Astrocyte (in vitro differentiated cells and primary cell): ENCODE measurements at regions not wholly inside any gene's neighbourhood (a gene's known extent, or its start where the extent isn't known, plus 50 kb on each side); places are given as distances from the start of the nearest gene placed in this dataset.

Experiments used
- DNase-seq: peaks from one replicate; pipeline ENCODE4 v3.0.0-alpha.2; 2010; ENCODE audit warnings: low read depth
- FAIRE-seq: peaks from 2 replicates; lab custom pipeline; 2011; peaks lifted over from hg19 to GRCh38; lab: Jason Lieb, UNC
- H2AFZ ChIP-seq: 2 replicates; pipeline ENCODE4 v1.6.0; 2012; ENCODE audit warnings: low read depth, low read length, inconsistent platforms
- H3K27ac ChIP-seq: 2 replicates; pipeline ENCODE4 v1.5.1; 2011; ENCODE audit warnings: low read depth, low read length, inconsistent platforms
- H3K27me3 ChIP-seq: 2 replicates; pipeline ENCODE4 v1.6.0; 2011; ENCODE audit warnings: low read length, inconsistent platforms; ENCODE audit not compliant: insufficient read depth
- H3K36me3 ChIP-seq: 2 replicates; pipeline ENCODE4 v1.5.1; 2011; ENCODE audit warnings: low read length, inconsistent platforms; ENCODE audit not compliant: insufficient read depth
- H3K4me1 ChIP-seq: 2 replicates; pipeline ENCODE4 v1.5.1; 2011; ENCODE audit warnings: low read length, inconsistent platforms; ENCODE audit not compliant: insufficient read depth
- H3K4me2 ChIP-seq: 2 replicates; pipeline ENCODE4 v1.6.0; 2012; ENCODE audit warnings: low read length, inconsistent platforms
- H3K4me3 ChIP-seq: 2 replicates; pipeline ENCODE4 v1.5.1; 2011; ENCODE audit warnings: low read depth, mild to moderate bottlenecking, low read length, inconsistent platforms; ENCODE audit not compliant: insufficient read depth
- H3K79me2 ChIP-seq: 2 replicates; pipeline ENCODE4 v1.6.0; 2012; ENCODE audit warnings: mild to moderate bottlenecking, low read length, inconsistent platforms; ENCODE audit not compliant: insufficient read depth
- H3K9ac ChIP-seq: 2 replicates; pipeline ENCODE4 v1.6.0; 2012; ENCODE audit warnings: mild to moderate bottlenecking, low read length, inconsistent platforms
- H3K9me3 ChIP-seq: 2 replicates; pipeline ENCODE4 v1.5.1; 2012; ENCODE audit warnings: low read depth, mild to moderate bottlenecking, low read length, inconsistent platforms; ENCODE audit not compliant: insufficient read depth
- H4K20me1 ChIP-seq: 2 replicates; pipeline ENCODE4 v1.6.0; 2012; ENCODE audit warnings: low read length, inconsistent platforms; ENCODE audit not compliant: insufficient read depth
- H3K27ac Mint-ChIP-seq: one replicate; pipeline ENCODE4 v1.8.0; 2021; ENCODE audit warnings: mild to moderate bottlenecking, mixed read lengths; ENCODE audit not compliant: unreplicated experiment
- H3K27me3 Mint-ChIP-seq: one replicate; pipeline ENCODE4 v1.8.0; 2021; ENCODE audit warnings: low read depth, mixed read lengths; ENCODE audit not compliant: unreplicated experiment
- H3K36me3 Mint-ChIP-seq: one replicate; pipeline ENCODE4 v1.8.0; 2021; ENCODE audit warnings: low read depth, mixed read lengths; ENCODE audit not compliant: unreplicated experiment
- H3K4me1 Mint-ChIP-seq: one replicate; pipeline ENCODE4 v1.8.0; 2021; ENCODE audit warnings: low read depth, mixed read lengths; ENCODE audit not compliant: unreplicated experiment
- H3K4me3 Mint-ChIP-seq: one replicate; pipeline ENCODE4 v1.8.0; 2021; ENCODE audit warnings: mild to moderate bottlenecking, moderate library complexity, mixed read lengths; ENCODE audit not compliant: unreplicated experiment
- H3K9me3 Mint-ChIP-seq: one replicate; pipeline ENCODE4 v1.8.0; 2021; ENCODE audit warnings: mild to moderate bottlenecking, mixed read lengths; ENCODE audit not compliant: unreplicated experiment
- EZH2 ChIP-seq: IDR thresholded peaks from 2 replicates; pipeline ENCODE4 v1.6.1; 2012; ENCODE audit warnings: mild to moderate bottlenecking, low read length, inconsistent platforms; ENCODE audit not compliant: insufficient read depth
- TF ChIP-seq, protein P1 (sequence below): IDR thresholded peaks from 2 replicates; pipeline ENCODE4 v1.5.1; 2011; ENCODE audit warnings: low read depth, mild to moderate bottlenecking, inconsistent platforms, low read length, moderate library complexity; ENCODE audit not compliant: insufficient read depth

- FAIRE-seq (no peak), DNase-seq (no peak)
- Histone ChIP-seq H3K27ac (no peak overlapping the region), H3K4me1 (no peaks in the 10 kb centered on the region), H3K27me3 (no peaks in the 10 kb centered on the region), H3K9me3 (no peaks in the 10 kb centered on the region), H2AFZ (no peak overlapping the region), H3K4me2 (no peak overlapping the region), H4K20me1 (no peaks in the 10 kb centered on the region), H3K4me3 (no peak overlapping the region), H3K36me3 (no peaks in the 10 kb centered on the region), H3K9ac (no peak overlapping the region), H3K79me2 (no peaks in the 10 kb centered on the region)
- H3K9me3 Mint-ChIP-seq, result peaks cover 6% of the 10 kb centered on the region
- H3K36me3 Mint-ChIP-seq, result no peaks in the 10 kb centered on the region
- no peaks in the 10 kb centered on the region for H3K27me3 Mint-ChIP-seq
- H3K27ac Mint-ChIP-seq, result no peak overlapping the region
- TF ChIP-seq EZH2, result no peak
- TF ChIP-seq, protein P1, sequence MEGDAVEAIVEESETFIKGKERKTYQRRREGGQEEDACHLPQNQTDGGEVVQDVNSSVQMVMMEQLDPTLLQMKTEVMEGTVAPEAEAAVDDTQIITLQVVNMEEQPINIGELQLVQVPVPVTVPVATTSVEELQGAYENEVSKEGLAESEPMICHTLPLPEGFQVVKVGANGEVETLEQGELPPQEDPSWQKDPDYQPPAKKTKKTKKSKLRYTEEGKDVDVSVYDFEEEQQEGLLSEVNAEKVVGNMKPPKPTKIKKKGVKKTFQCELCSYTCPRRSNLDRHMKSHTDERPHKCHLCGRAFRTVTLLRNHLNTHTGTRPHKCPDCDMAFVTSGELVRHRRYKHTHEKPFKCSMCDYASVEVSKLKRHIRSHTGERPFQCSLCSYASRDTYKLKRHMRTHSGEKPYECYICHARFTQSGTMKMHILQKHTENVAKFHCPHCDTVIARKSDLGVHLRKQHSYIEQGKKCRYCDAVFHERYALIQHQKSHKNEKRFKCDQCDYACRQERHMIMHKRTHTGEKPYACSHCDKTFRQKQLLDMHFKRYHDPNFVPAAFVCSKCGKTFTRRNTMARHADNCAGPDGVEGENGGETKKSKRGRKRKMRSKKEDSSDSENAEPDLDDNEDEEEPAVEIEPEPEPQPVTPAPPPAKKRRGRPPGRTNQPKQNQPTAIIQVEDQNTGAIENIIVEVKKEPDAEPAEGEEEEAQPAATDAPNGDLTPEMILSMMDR, result no peak
- no peak overlapping the region for H3K4me3 Mint-ChIP-seq
- no peaks in the 10 kb centered on the region for H3K4me1 Mint-ChIP-seq
Observed at GRCh38 chr1:80341021-80341420, 1334.5 kb upstream of the ADGRL4 start.

GRCh38 chr1:80318108-80318507 is 1311.6 kb upstream of the ADGRL4 start:
- no peak overlapping the region for H3K4me2 ChIP-seq
- H3K4me1 ChIP-seq, result no peaks in the 10 kb centered on the region
- no peaks in the 10 kb centered on the region for H3K27me3 ChIP-seq
- H4K20me1 ChIP-seq, result no peaks in the 10 kb centered on the region
- H3K4me3 ChIP-seq, result no peak overlapping the region
- H3K4me3 Mint-ChIP-seq, result no peak overlapping the region
- no peaks in the 10 kb centered on the region for H3K9me3 Mint-ChIP-seq
- H3K36me3 Mint-ChIP-seq, result no peaks in the 10 kb centered on the region
- H3K9ac ChIP-seq, result no peak overlapping the region
- no peak overlapping the region for H2AFZ ChIP-seq
- H3K27me3 Mint-ChIP-seq, result no peaks in the 10 kb centered on the region
- no peaks in the 10 kb centered on the region for H3K79me2 ChIP-seq
- H3K9me3 ChIP-seq, result no peaks in the 10 kb centered on the region
- H3K27ac ChIP-seq, result no peak overlapping the region
- TF ChIP-seq, protein P1, result no peak
- no peak for TF ChIP-seq EZH2
- DNase-seq, result no peak
- FAIRE-seq, result no peak
- H3K27ac Mint-ChIP-seq, result no peak overlapping the region
- no peaks in the 10 kb centered on the region for H3K36me3 ChIP-seq
- H3K4me1 Mint-ChIP-seq, result no peaks in the 10 kb centered on the region

DNA sequence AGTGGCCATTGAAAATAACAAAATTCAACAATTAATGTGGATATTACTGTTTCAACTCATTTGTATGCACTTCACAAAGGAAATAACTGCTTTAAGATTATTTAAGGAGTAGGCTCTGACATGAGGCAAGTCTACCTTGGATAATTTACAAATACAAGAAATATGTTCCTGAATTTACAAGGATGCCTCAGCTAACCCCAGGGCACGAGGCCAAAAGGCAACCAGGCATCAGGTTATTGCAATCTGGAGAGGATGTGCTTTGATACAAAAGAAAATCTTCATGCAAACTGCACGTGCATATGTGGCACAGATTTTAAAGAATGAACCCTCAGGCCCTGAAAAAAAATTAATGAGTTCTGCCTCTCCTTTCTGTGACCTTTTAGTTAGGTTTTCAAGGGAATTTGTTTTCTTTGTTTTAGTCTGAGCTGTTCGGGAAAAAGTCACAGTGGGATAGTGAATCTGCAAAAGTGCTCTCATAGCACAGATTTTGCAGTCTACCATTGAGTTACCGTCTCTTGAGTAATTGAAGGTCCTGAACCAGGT is 1304.2 kb upstream of the ADGRL4 start:
- Histone ChIP-seq H3K9me3 (no peaks in the 10 kb centered on the region), H3K4me1 (no peaks in the 10 kb centered on the region), H3K27me3 (no peaks in the 10 kb centered on the region), H3K9ac (no peak overlapping the region), H3K79me2 (no peaks in the 10 kb centered on the region), H3K36me3 (no peaks in the 10 kb centered on the region), H3K4me3 (no peak overlapping the region), H3K4me2 (no peak overlapping the region), H3K27ac (no peak overlapping the region), H2AFZ (no peak overlapping the region), H4K20me1 (no peaks in the 10 kb centered on the region)
- Mint-ChIP-seq H3K36me3 (no peaks in the 10 kb centered on the region), H3K4me1 (no peaks in the 10 kb centered on the region), H3K4me3 (no peak overlapping the region), H3K27me3 (no peaks in the 10 kb centered on the region), H3K9me3 (no peaks in the 10 kb centered on the region), H3K27ac (no peak overlapping the region)
- TF ChIP-seq, protein P1, result no peak
- no peak for TF ChIP-seq EZH2
- DNase-seq, result no peak
- FAIRE-seq, result no peak
